ENCODE measurements at regions not wholly inside any gene's neighbourhood (a gene's known extent, or its start where the extent isn't known, plus 50 kb on each side); places are given as distances from the start of the nearest gene placed in this dataset.
"Not testable (repeated sequence)": the region's sequence is repeated elsewhere in the genome, so short reads cannot be mapped to it uniquely, and the experiment has no call there.

DNA sequence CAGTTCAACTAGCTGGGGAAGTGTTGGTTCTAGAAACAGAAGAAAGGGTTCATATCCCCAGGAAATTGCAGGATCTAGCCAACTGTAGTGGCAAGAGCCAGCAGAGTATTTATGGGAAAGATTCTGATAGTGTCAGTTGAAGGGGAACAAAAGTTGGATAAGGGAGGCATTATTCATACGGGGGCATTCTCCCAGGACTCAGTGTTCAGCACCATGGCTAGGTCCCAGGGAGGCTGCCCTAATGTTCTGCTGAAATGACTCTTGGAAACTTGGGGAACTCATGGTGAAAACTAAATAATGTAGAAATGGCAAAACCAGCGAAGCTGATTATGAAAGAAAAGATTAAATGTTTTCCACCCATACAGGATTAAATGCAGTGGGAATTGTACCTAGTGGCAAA lies 543.7 kb downstream of the TRIB2 start:
- intact Hi-C loops (cut with DNase I), result no loop called here
- no peaks in the 10 kb centered on the region for H3K4me1 ChIP-seq
- TF ChIP-seq, protein P1, sequence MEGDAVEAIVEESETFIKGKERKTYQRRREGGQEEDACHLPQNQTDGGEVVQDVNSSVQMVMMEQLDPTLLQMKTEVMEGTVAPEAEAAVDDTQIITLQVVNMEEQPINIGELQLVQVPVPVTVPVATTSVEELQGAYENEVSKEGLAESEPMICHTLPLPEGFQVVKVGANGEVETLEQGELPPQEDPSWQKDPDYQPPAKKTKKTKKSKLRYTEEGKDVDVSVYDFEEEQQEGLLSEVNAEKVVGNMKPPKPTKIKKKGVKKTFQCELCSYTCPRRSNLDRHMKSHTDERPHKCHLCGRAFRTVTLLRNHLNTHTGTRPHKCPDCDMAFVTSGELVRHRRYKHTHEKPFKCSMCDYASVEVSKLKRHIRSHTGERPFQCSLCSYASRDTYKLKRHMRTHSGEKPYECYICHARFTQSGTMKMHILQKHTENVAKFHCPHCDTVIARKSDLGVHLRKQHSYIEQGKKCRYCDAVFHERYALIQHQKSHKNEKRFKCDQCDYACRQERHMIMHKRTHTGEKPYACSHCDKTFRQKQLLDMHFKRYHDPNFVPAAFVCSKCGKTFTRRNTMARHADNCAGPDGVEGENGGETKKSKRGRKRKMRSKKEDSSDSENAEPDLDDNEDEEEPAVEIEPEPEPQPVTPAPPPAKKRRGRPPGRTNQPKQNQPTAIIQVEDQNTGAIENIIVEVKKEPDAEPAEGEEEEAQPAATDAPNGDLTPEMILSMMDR (IDR thresholded peaks at IDR 0.05), result no peak
- H3K27me3 ChIP-seq (ENCODE audit: low read depth), result no peaks in the 10 kb centered on the region
- H3K4me3 ChIP-seq, result no peak overlapping the region
- no peaks in the 10 kb centered on the region for H3K9me3 ChIP-seq
- DNase-seq (no peak), ATAC-seq (no peak)
- H3K27ac ChIP-seq, result no peak overlapping the region
- no peaks in the 10 kb centered on the region for H3K36me3 ChIP-seq

DNA sequence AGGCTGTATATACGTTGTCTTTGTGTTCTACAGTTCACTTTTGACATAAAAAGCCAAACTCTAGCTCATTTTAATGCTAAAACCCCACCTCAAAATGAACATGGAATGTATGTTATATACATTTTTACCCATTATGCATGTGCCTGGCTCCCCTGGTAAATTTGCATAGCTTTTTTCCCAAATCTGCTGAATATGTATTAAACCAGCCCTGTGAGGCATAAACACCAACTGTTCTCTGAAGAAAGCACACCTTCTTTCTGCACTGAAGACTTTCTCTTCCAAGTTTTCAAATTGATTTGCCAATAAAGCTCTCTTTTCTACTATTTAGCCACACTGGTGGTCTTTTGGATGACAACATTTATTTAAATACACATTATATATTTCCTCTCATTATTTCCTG lies 549.4 kb downstream of the TRIB2 start:
- Histone ChIP-seq H3K27me3 (ENCODE audit: low read depth) (no peaks in the 10 kb centered on the region), H3K4me3 (no peak overlapping the region), H3K9me3 (no peaks in the 10 kb centered on the region), H3K27ac (no peak overlapping the region), H3K36me3 (no peaks in the 10 kb centered on the region), H3K4me1 (no peaks in the 10 kb centered on the region)
- intact Hi-C loops (cut with DNase I), result no loop called here
- DNase-seq (no peak), ATAC-seq (no peak)
- TF ChIP-seq, protein P1 (IDR thresholded peaks at IDR 0.05), result no peak

DNA sequence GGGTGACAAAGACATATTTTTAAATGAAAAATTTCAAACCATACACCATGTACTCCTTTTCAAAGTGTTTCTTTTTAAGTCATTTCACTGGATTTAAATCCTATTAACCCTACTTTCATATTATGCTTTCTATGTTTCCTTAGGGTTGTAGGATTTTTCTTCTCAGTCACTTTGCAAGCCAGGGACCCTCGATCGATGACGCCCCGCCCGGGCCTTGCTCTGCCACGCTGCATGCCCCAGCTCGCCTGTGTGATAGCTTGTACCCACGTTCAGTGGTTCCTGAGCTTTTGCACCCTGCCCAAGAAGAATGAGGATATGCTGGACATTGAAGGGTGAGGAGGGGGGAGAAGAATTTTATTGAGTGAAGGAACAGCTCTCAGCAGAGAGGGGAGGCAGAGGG lies 568.0 kb downstream of the TRIB2 start:
- no peak overlapping the region for H3K4me3 ChIP-seq
- DNase-seq (no peak), ATAC-seq (no peak)
- H3K9me3 ChIP-seq, result no peaks in the 10 kb centered on the region
- no peaks in the 10 kb centered on the region for H3K36me3 ChIP-seq
- H3K4me1 ChIP-seq, result no peaks in the 10 kb centered on the region
- no peak overlapping the region for H3K27ac ChIP-seq
- no peaks in the 10 kb centered on the region for H3K27me3 ChIP-seq (ENCODE audit: low read depth)
- TF ChIP-seq, protein P1 (IDR thresholded peaks at IDR 0.05), result no peak
- intact Hi-C loops (cut with DNase I), result no loop called here

DNA sequence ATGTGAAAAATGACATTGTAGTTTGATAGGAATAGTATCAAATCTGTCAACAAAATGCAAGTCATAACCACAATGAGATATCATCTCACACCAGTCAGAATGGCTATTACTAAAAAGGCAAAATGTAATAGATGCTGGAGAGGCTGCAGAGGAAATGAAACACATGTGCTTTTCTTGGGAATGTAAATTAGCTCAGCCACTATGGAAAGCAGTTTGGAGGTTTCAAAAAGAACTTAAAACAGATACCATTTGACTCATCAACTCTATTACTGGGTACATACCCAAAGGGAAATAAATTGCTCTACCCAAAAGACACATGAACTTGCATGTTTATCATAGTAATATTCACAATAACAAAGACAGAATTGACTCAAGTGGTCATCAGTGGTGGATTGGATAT lies 572.6 kb downstream of the TRIB2 start:
- no peak for ATAC-seq
- H3K27me3 ChIP-seq (ENCODE audit: low read depth), result no peaks in the 10 kb centered on the region
- H3K4me1 ChIP-seq, result no peaks in the 10 kb centered on the region
- no peaks in the 10 kb centered on the region for H3K9me3 ChIP-seq
- H3K27ac ChIP-seq, result no peak overlapping the region
- TF ChIP-seq, protein P1 (IDR thresholded peaks at IDR 0.05), result no peak
- DNase-seq, result no peak
- no peaks in the 10 kb centered on the region for H3K36me3 ChIP-seq
- intact Hi-C loops (cut with DNase I), result no loop called here
- H3K4me3 ChIP-seq, result no peak overlapping the region

DNA sequence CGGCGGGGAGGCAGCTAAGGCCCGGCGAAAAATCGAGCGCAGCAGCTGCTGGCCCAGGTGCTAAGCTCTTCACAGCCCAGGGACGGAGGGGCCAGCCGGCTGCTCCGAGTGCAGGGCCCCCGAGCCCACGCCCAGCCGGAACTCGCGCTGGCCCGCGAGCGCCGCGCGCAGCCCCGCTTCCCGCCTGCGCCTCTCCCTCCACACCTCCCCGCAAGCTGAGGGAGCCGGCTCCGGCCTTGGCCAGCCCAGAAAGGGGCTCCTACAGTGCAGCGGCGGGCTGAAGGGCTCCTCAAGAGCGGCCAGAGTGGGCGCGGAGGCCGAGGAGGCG lies 591.7 kb downstream of the TRIB2 start:
- H3K4me1 ChIP-seq; H3K36me3 ChIP-seq; intact Hi-C loops (cut with DNase I); H3K9me3 ChIP-seq; DNase-seq; H3K27ac ChIP-seq; H3K4me3 ChIP-seq; ATAC-seq; H3K27me3 ChIP-seq (ENCODE audit: low read depth): not testable (repeated sequence)

DNA sequence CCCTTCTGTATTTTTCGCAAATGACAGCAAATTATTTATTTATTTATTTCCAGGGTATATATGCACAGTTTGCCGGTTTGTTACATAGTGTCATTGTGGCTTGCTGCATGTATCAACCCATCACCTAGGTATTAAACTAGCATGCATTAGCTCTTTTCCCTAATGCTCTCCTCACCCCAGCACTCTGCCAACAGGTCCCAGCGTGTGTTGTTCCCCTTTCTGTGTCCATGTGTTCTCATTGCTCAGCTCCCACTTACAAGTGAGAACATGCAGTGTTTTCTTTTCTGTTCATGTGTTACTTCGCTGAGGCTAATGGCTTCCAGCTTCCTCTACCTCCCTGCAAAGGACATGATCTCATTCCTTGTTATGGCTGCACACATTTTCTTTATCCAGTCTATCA lies 592.3 kb downstream of the TRIB2 start:
- no peaks in the 10 kb centered on the region for H3K4me1 ChIP-seq
- intact Hi-C loops (cut with DNase I), result no loop called here
- no peaks in the 10 kb centered on the region for H3K27me3 ChIP-seq (ENCODE audit: low read depth)
- DNase-seq (no peak), ATAC-seq (no peak)
- no peaks in the 10 kb centered on the region for H3K9me3 ChIP-seq
- H3K27ac ChIP-seq, result no peak overlapping the region
- H3K36me3 ChIP-seq, result no peaks in the 10 kb centered on the region
- no peak overlapping the region for H3K4me3 ChIP-seq
- TF ChIP-seq, protein P1 (IDR thresholded peaks at IDR 0.05), result no peak

Measured in lower lobe of right lung (tissue), 2 donors.